IMR-90 (cell line): ENCODE measurements at regions not wholly inside any gene's neighbourhood (a gene's known extent, or its start where the extent isn't known, plus 50 kb on each side); places are given as distances from the start of the nearest gene placed in this dataset.
A peak's percentile ranks its signal among the peaks of the same experiment; 100 is the strongest.

Experiments used
- ATAC-seq: fragments of 200-7000 bp; cut with Tn5 transposase; 2 replicates; pipeline ENCODE4 v1.9.1; 2020; ENCODE audit warnings: low read depth, mild to moderate bottlenecking, moderate library complexity
- BruUV-seq: library from RNA; stranded (reverse); fragments of 400-500 nt; replicated peaks from 2 replicates; lab custom pipeline; 2021; lab: Mats Ljungman, UMichigan
- CTCF ChIA-PET: fragments of 300-600 bp; formaldehyde crosslinking; extraction: SDS; loops from one replicate; lab custom pipeline; 2021; ENCODE audit warnings: antibody characterized with exemption; lab: Yijun Ruan, JAX
- POLR2A ChIA-PET: fragments of 300-600 bp; sonication (Branson Sonifier 250); formaldehyde crosslinking; loops from one replicate; lab custom pipeline; 2022; ENCODE audit warnings: antibody characterized with exemption; ENCODE audit not compliant: unreplicated experiment; lab: Charles Lee
- DNase-seq: peaks from one replicate; pipeline ENCODE4 v3.0.0; 2013
- H2AFZ ChIP-seq: replicated peaks from 2 replicates; pipeline ENCODE3; 2013; ENCODE audit warnings: low read length, mild to moderate bottlenecking; ENCODE audit not compliant: poor library complexity
- H2AK5ac ChIP-seq: 2 replicates; pipeline ENCODE4 v1.6.1; 2013; ENCODE audit warnings: low read depth, low read length, inconsistent platforms
- H2AK9ac ChIP-seq: replicated peaks from 2 replicates; pipeline ENCODE3; 2013; ENCODE audit warnings: mild to moderate bottlenecking, low read depth, low read length, moderate library complexity; ENCODE audit not compliant: poor library complexity
- H2BK120ac ChIP-seq: 2 replicates; pipeline ENCODE4 v1.6.1; 2013; ENCODE audit warnings: low read depth, low read length, inconsistent platforms
- H2BK15ac ChIP-seq: 3 replicates; pipeline ENCODE4 v1.6.1; 2013; ENCODE audit warnings: low read depth, low read length, inconsistent platforms
- H2BK20ac ChIP-seq: 2 replicates; pipeline ENCODE4 v1.6.1; 2013; ENCODE audit warnings: low read depth, mild to moderate bottlenecking, inconsistent platforms, low read length, moderate library complexity
- H2BK5ac ChIP-seq: 2 replicates; pipeline ENCODE4 v1.6.1; 2013; ENCODE audit warnings: mild to moderate bottlenecking, low read depth, low read length, inconsistent platforms; ENCODE audit not compliant: poor library complexity, severe bottlenecking
- H3K14ac ChIP-seq: replicated peaks from 2 replicates; pipeline ENCODE4 v1.6.1; 2013; ENCODE audit warnings: low read depth, low read length, inconsistent platforms
- H3K18ac ChIP-seq: 2 replicates; pipeline ENCODE4 v1.6.1; 2013; ENCODE audit warnings: low read depth, low read length, control low read depth
- H3K23ac ChIP-seq: 2 replicates; pipeline ENCODE4 v1.6.1; 2013; ENCODE audit warnings: low read depth, low read length, inconsistent platforms
- H3K27ac ChIP-seq: 2 replicates; pipeline ENCODE4 v1.5.1; 2013; ENCODE audit warnings: mild to moderate bottlenecking, control low read depth, low read length; ENCODE audit not compliant: insufficient read depth
- H3K27me3 ChIP-seq: 2 replicates; pipeline ENCODE4 v1.6.1; 2013; ENCODE audit warnings: low read length; ENCODE audit not compliant: control insufficient read depth, insufficient read depth
- H3K36me3 ChIP-seq: 2 replicates; pipeline ENCODE4 v1.6.1; 2013; ENCODE audit warnings: low read length, mixed read lengths; ENCODE audit not compliant: control insufficient read depth, insufficient read depth
- H3K4ac ChIP-seq: 2 replicates; pipeline ENCODE4 v1.6.1; 2013; ENCODE audit warnings: low read depth, low read length, inconsistent platforms
- H3K4me1 ChIP-seq: 2 replicates; pipeline ENCODE4 v1.6.1; 2013; ENCODE audit warnings: low read length, mixed read lengths; ENCODE audit not compliant: control insufficient read depth, insufficient read depth
- H3K4me2 ChIP-seq: 2 replicates; pipeline ENCODE4 v1.6.1; 2013; ENCODE audit warnings: low read depth, mild to moderate bottlenecking, control low read depth, low read length, moderate library complexity
- H3K4me3 ChIP-seq: 2 replicates; pipeline ENCODE4 v1.5.1; 2013; ENCODE audit warnings: low read depth, mild to moderate bottlenecking, control low read depth, low read length, moderate library complexity; ENCODE audit not compliant: insufficient read depth
- H3K56ac ChIP-seq: 2 replicates; pipeline ENCODE4 v1.6.1; 2013; ENCODE audit warnings: low read length, inconsistent platforms; ENCODE audit not compliant: insufficient read depth; ENCODE audit errors: extremely low read depth
- H3K79me1 ChIP-seq, 2 experiments: 2 replicates each; pipeline ENCODE4 v1.6.1; 2013; ENCODE audit warnings: low read length in 2 of 2, inconsistent platforms in 1 of 2, low read depth in 1 of 2
- H3K9ac ChIP-seq: 2 replicates; pipeline ENCODE4 v1.6.1; 2013; ENCODE audit warnings: low read depth, low read length, control low read depth
- H3K9me1 ChIP-seq: 2 replicates; pipeline ENCODE4 v1.6.1; 2013; ENCODE audit warnings: low read length, inconsistent platforms; ENCODE audit not compliant: insufficient read depth
- H3K9me3 ChIP-seq: 2 replicates; pipeline ENCODE4 v1.6.1; 2013; ENCODE audit warnings: low read length; ENCODE audit not compliant: control insufficient read depth, insufficient read depth
- H4K20me1 ChIP-seq: 2 replicates; pipeline ENCODE4 v1.6.1; 2013; ENCODE audit warnings: low read length, inconsistent platforms; ENCODE audit not compliant: insufficient read depth
- H4K5ac ChIP-seq: 2 replicates; pipeline ENCODE4 v1.6.1; 2013; ENCODE audit warnings: mild to moderate bottlenecking, low read depth, low read length, control low read depth
- H4K8ac ChIP-seq, 2 experiments: 2 replicates each; pipeline ENCODE4 v1.6.1; 2013; ENCODE audit warnings: low read depth in 2 of 2, low read length in 2 of 2, control low read depth in 1 of 2, inconsistent platforms in 1 of 2
- H4K91ac ChIP-seq: 2 replicates; pipeline ENCODE4 v1.6.1; 2013; ENCODE audit warnings: low read depth, low read length, inconsistent platforms; ENCODE audit not compliant: insufficient read depth
- ELK1 ChIP-seq: fragments of 150-350 bp; IDR thresholded peaks from 2 replicates; pipeline ENCODE4 v1.6.1; 2016; ENCODE audit warnings: low read depth, mild to moderate bottlenecking, low read length, moderate library complexity, borderline replicate concordance
- MAZ ChIP-seq: IDR thresholded peaks from 2 replicates; pipeline ENCODE4 v1.6.1; 2012; ENCODE audit warnings: low read depth, mild to moderate bottlenecking, low read length, improper control_type of control experiment, moderate library complexity, borderline replicate concordance
- USF2 ChIP-seq: fragments of 150-350 bp; IDR thresholded peaks from 2 replicates; pipeline ENCODE4 v1.6.1; 2017; ENCODE audit warnings: mild to moderate bottlenecking, antibody characterized with exemption, low read length, low read depth
- WGBS, 2 experiments: methylation state at CpG; one replicate each; pipeline versions ENCODE4 v1.1.5 to v1.1.7; 2013; ENCODE audit warnings: missing lambda C conversion rate in 2 of 2; ENCODE audit not compliant: insufficient read length in 1 of 2; ENCODE audit errors: extremely low coverage in 2 of 2; 5-methylcytosine and 5-hydroxymethylcytosine counted together
- dilution Hi-C: fragments of 300-500 bp; cut with HindIII; formaldehyde crosslinking; loops from one replicate; pipeline ENCODE4 v1.14.3; 2018; ENCODE audit warnings: low sequenced_read_pairs; ENCODE audit not compliant: unreplicated experiment
- in situ Hi-C: fragments of 300-500 bp; cut with MboI; formaldehyde crosslinking; loops from 3 replicates; pipeline ENCODE4 v1.14.3; 2019; ENCODE audit warnings: low sequenced_read_pairs, inconsistent platforms, mixed read lengths
- intact Hi-C: fragments of 100-400 bp; cut with micrococcal nuclease; formaldehyde crosslinking; loops from 2 replicates; pipeline ENCODE4 v1.10.0; 2022

GRCh38 chr6:90402831-90403192 lies 106.2 kb upstream of the BACH2 start (continued):
- no peak for TF ChIP-seq ELK1

- Histone ChIP-seq H3K56ac (no peak overlapping the region), H3K79me1 (no peaks in the 10 kb centered on the region), H4K5ac (no peak overlapping the region), H3K36me3 (no peaks in the 10 kb centered on the region), H3K4ac (no peak overlapping the region), H2AK9ac (no peak overlapping the region), H3K9me1 (peaks cover 5% of the 10 kb centered on the region; the same call in 1 of the 2 replicates), H2AFZ (no peak overlapping the region), H3K23ac (no peak overlapping the region), H2BK15ac (no peak overlapping the region; the same call in 1 of the 3 replicates), H3K4me3 (no peak overlapping the region), H4K20me1 (no peaks in the 10 kb centered on the region), H3K9me3 (no peaks in the 10 kb centered on the region), H3K4me2 (no peak overlapping the region), H2BK5ac (no peak overlapping the region), H3K27me3 (peaks cover 24% of the 10 kb centered on the region), H4K91ac (peak overlapping the region; percentile 14; the same call in 1 of the 2 replicates), H3K18ac (no peak overlapping the region), H2BK120ac (no peak overlapping the region), H2BK20ac (no peak overlapping the region), H3K4me1 (peaks cover 8% of the 10 kb centered on the region), H3K27ac (no peak overlapping the region), H2AK5ac (no peak overlapping the region), H3K9ac (no peak overlapping the region), H4K8ac (no peak overlapping the region), H3K14ac (no peak overlapping the region)
- WGBS, 2 experiments: no CpG with 5 or more reads among the region's 10 CpGs
- intact Hi-C loops: no loop called here
- TF ChIP-seq MAZ: no peak
- 0 out of 2 replicates have a peak, but pooled peaks have one; percentile 13 for TF ChIP-seq USF2
- no TSS peak for BruUV-seq
- ChIA-PET CTCF (interaction anchor here (0.6 kb wide), 1 partner anchor 12 kb away, joined by 4 read pairs; no protein-coding TSS in a partner anchor), POLR2A (no interaction called here)
- dilution Hi-C loops: no loop called here
- DNase-seq (peak; percentile 7), ATAC-seq (no peak)
- in situ Hi-C loops: no loop called here
Measured at GRCh38 chr6:90401933-90402830, 105.5 kb upstream of the BACH2 start.
